Caco-2 (cell line): ENCODE measurements at regions not wholly inside any gene's neighbourhood (a gene's known extent, or its start where the extent isn't known, plus 50 kb on each side); places are given as distances from the start of the nearest gene placed in this dataset.

Experiments used
- BruUV-seq: library from RNA; stranded (reverse); fragments of 400-500 nt; replicated peaks from 2 replicates; lab custom pipeline; 2021; lab: Mats Ljungman, UMichigan
- CTCF ChIA-PET: fragments of 300-600 bp; sonication (Branson Sonifier 250); formaldehyde crosslinking; loops from one replicate; lab custom pipeline; 2022; ENCODE audit warnings: antibody characterized with exemption; lab: Charles Lee
- POLR2A ChIA-PET: fragments of 300-600 bp; sonication (Branson Sonifier 250); formaldehyde crosslinking; loops from one replicate; lab custom pipeline; 2022; ENCODE audit warnings: antibody characterized with exemption; lab: Charles Lee
- DNase-seq, 2 experiments: peaks; one replicate each; pipeline versions ENCODE4 v3.0.0 to v3.0.0-alpha.2; 2020 to 2022
- H3K27me3 ChIP-seq: replicated peaks from 2 replicates; pipeline ENCODE4 v1.6.0; 2011; ENCODE audit warnings: low read length; ENCODE audit not compliant: control insufficient read depth, insufficient read depth
- H3K36me3 ChIP-seq: 2 replicates; pipeline ENCODE4 v1.5.1; 2011; ENCODE audit warnings: low read length; ENCODE audit not compliant: control insufficient read depth, insufficient read depth
- H3K4me1 ChIP-seq: fragments of 250-450 bp; sonication (Bioruptor Pico); 2 replicates; pipeline ENCODE4 v1.5.1; 2020; ENCODE audit warnings: mild to moderate bottlenecking
- H3K4me3 ChIP-seq: 2 replicates; pipeline ENCODE4 v1.5.1; 2011; ENCODE audit warnings: low read depth, mild to moderate bottlenecking, control low read depth, low read length
- H3K9me3 ChIP-seq: fragments of 250-450 bp; sonication (Bioruptor Pico); 2 replicates; pipeline ENCODE4 v1.5.1; 2020; ENCODE audit warnings: mild to moderate bottlenecking, moderate library complexity
- H3K27ac Mint-ChIP-seq: one replicate; pipeline ENCODE4 v1.8.0; 2022; ENCODE audit warnings: mixed read lengths; ENCODE audit not compliant: unreplicated experiment
- H3K27me3 Mint-ChIP-seq: one replicate; pipeline ENCODE4 v1.8.0; 2022; ENCODE audit warnings: mixed read lengths; ENCODE audit not compliant: insufficient read depth, unreplicated experiment
- H3K36me3 Mint-ChIP-seq: one replicate; pipeline ENCODE4 v1.8.0; 2022; ENCODE audit warnings: mild to moderate bottlenecking, mixed read lengths; ENCODE audit not compliant: insufficient read depth, unreplicated experiment
- H3K4me1 Mint-ChIP-seq: one replicate; pipeline ENCODE4 v1.8.0; 2022; ENCODE audit warnings: low read depth, mixed read lengths; ENCODE audit not compliant: unreplicated experiment
- H3K4me3 Mint-ChIP-seq: one replicate; pipeline ENCODE4 v1.8.0; 2022; ENCODE audit warnings: mild to moderate bottlenecking, moderate library complexity, mixed read lengths; ENCODE audit not compliant: unreplicated experiment
- H3K9me3 Mint-ChIP-seq: one replicate; pipeline ENCODE4 v1.8.0; 2022; ENCODE audit warnings: mixed read lengths; ENCODE audit not compliant: unreplicated experiment
- CTCF ChIP-seq, 2 experiments: fragments of 200-600 bp in 1 of 2; IDR thresholded peaks; 1 replicate in 1 of 2; 2 replicates in 1 of 2; pipeline versions ENCODE4 v1.5.1 to v1.8.0; 2011 to 2022; ENCODE audit warnings: antibody characterized with exemption in 1 of 2, control low read depth in 1 of 2, inconsistent platforms in 1 of 2, low read depth in 1 of 2, low read length in 1 of 2, mild to moderate bottlenecking in 1 of 2, moderate library complexity in 1 of 2; ENCODE audit not compliant: insufficient read depth in 1 of 2, severe bottlenecking in 1 of 2, unreplicated experiment in 1 of 2
- intact Hi-C: fragments of 100-400 bp; cut with micrococcal nuclease; formaldehyde crosslinking; loops from one replicate; pipeline ENCODE4 v1.10.0; 2022; ENCODE audit not compliant: unreplicated experiment

- H3K4me1 ChIP-seq = no peaks in the 10 kb centered on the region
- DNase-seq = no peak
- H3K4me3 ChIP-seq = no peak overlapping the region
- Mint-ChIP-seq H3K27me3 (peaks cover 9% of the 10 kb centered on the region), H3K9me3 (no peaks in the 10 kb centered on the region), H3K4me3 (no peak overlapping the region), H3K27ac (no peak overlapping the region), H3K4me1 (no peaks in the 10 kb centered on the region), H3K36me3 (no peaks in the 10 kb centered on the region)
- no TSS peak for BruUV-seq
- intact Hi-C loops = no loop called here
- POLR2A ChIA-PET = no interaction called here
- no peak for TF ChIP-seq CTCF (IDR thresholded peaks at IDR 0.05; ENCODE audit: insufficient read depth in 1 of 2, low read depth in 1 of 2, low read length in 1 of 2, severe bottlenecking in 1 of 2, unreplicated experiment in 1 of 2)
- no peaks in the 10 kb centered on the region for H3K9me3 ChIP-seq
- H3K36me3 ChIP-seq = no peaks in the 10 kb centered on the region
- H3K27me3 ChIP-seq = no peaks in the 10 kb centered on the region
- CTCF ChIA-PET = no interaction called here
These were observed 175.0 kb downstream of the NEDD1 start for GRCh38 chr12:97082029-97082428.

GRCh38 chr12:97093187-97093683 lies 186.2 kb downstream of the NEDD1 start:
- Histone ChIP-seq H3K36me3 (no peaks in the 10 kb centered on the region), H3K27me3 (no peaks in the 10 kb centered on the region), H3K9me3 (no peaks in the 10 kb centered on the region), H3K4me1 (no peaks in the 10 kb centered on the region), H3K4me3 (no peak overlapping the region)
- H3K36me3 Mint-ChIP-seq = no peaks in the 10 kb centered on the region
- BruUV-seq = no TSS peak
- ChIA-PET POLR2A (no interaction called here), CTCF (no interaction called here)
- H3K4me1 Mint-ChIP-seq = no peaks in the 10 kb centered on the region
- H3K4me3 Mint-ChIP-seq = no peak overlapping the region
- H3K27me3 Mint-ChIP-seq = peaks cover 10% of the 10 kb centered on the region
- TF ChIP-seq CTCF (IDR thresholded peaks at IDR 0.05; ENCODE audit: insufficient read depth in 1 of 2, low read depth in 1 of 2, low read length in 1 of 2, severe bottlenecking in 1 of 2, unreplicated experiment in 1 of 2) = no peak
- intact Hi-C loops = no loop called here
- H3K9me3 Mint-ChIP-seq = no peaks in the 10 kb centered on the region
- no peak overlapping the region for H3K27ac Mint-ChIP-seq
- no peak for DNase-seq

GRCh38 chr12:97097734-97098133 lies 190.7 kb downstream of the NEDD1 start:
- Mint-ChIP-seq H3K36me3 (no peaks in the 10 kb centered on the region), H3K27ac (no peak overlapping the region), H3K4me3 (no peak overlapping the region), H3K9me3 (no peaks in the 10 kb centered on the region), H3K4me1 (no peaks in the 10 kb centered on the region), H3K27me3 (peaks cover 7% of the 10 kb centered on the region)
- no TSS peak for BruUV-seq
- Histone ChIP-seq H3K4me1 (no peaks in the 10 kb centered on the region), H3K4me3 (no peak overlapping the region), H3K27me3 (no peaks in the 10 kb centered on the region), H3K9me3 (no peaks in the 10 kb centered on the region), H3K36me3 (no peaks in the 10 kb centered on the region)
- DNase-seq = no peak
- no peak for TF ChIP-seq CTCF (IDR thresholded peaks at IDR 0.05; ENCODE audit: insufficient read depth in 1 of 2, low read depth in 1 of 2, low read length in 1 of 2, severe bottlenecking in 1 of 2, unreplicated experiment in 1 of 2)
- intact Hi-C loops = no loop called here
- CTCF ChIA-PET = no interaction called here
- POLR2A ChIA-PET = no interaction called here
